ENCODE measurements at regions not wholly inside any gene's neighbourhood (a gene's known extent, or its start where the extent isn't known, plus 50 kb on each side); places are given as distances from the start of the nearest gene placed in this dataset.

- TF ChIP-seq CTCF (IDR thresholded peaks at IDR 0.05 in 2 of 3, conservative IDR thresholded peaks at IDR 0.05 in 1 of 3; ENCODE audit: borderline replicate concordance in 1 of 3, insufficient read depth in 1 of 3, low read depth in 2 of 3, low read length in 2 of 3) (no peak), POLR2AphosphoS5 (IDR thresholded peaks at IDR 0.05; ENCODE audit: low read depth, low read length) (no peak), POLR2A (IDR thresholded peaks at IDR 0.05; ENCODE audit: borderline replicate concordance, extremely low read depth, insufficient read depth, insufficient read length) (no peak), EZH2 (IDR thresholded peaks at IDR 0.05) (no peak), CBX3 (IDR thresholded peaks at IDR 0.05; ENCODE audit: low read depth) (no peak), ZNF274 (IDR thresholded peaks at IDR 0.05; ENCODE audit: low read depth, low read length) (no peak), RAD21 (IDR thresholded peaks at IDR 0.05; ENCODE audit: low read depth) (no peak), JUND (IDR thresholded peaks at IDR 0.05) (no peak), SP1 (IDR thresholded peaks at IDR 0.05; ENCODE audit: low read depth) (no peak), EZH2phosphoT487 (IDR thresholded peaks at IDR 0.05; ENCODE audit: borderline replicate concordance) (no peak)
- TF ChIP-seq, protein P1, sequence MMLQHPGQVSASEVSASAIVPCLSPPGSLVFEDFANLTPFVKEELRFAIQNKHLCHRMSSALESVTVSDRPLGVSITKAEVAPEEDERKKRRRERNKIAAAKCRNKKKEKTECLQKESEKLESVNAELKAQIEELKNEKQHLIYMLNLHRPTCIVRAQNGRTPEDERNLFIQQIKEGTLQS (IDR thresholded peaks at IDR 0.05), result no peak
- TF ChIP-seq, protein P2, sequence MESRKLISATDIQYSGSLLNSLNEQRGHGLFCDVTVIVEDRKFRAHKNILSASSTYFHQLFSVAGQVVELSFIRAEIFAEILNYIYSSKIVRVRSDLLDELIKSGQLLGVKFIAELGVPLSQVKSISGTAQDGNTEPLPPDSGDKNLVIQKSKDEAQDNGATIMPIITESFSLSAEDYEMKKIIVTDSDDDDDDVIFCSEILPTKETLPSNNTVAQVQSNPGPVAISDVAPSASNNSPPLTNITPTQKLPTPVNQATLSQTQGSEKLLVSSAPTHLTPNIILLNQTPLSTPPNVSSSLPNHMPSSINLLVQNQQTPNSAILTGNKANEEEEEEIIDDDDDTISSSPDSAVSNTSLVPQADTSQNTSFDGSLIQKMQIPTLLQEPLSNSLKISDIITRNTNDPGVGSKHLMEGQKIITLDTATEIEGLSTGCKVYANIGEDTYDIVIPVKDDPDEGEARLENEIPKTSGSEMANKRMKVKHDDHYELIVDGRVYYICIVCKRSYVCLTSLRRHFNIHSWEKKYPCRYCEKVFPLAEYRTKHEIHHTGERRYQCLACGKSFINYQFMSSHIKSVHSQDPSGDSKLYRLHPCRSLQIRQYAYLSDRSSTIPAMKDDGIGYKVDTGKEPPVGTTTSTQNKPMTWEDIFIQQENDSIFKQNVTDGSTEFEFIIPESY (IDR thresholded peaks at IDR 0.05; ENCODE audit: extremely low read depth, insufficient replicate concordance, low read length), result no peak
- TF ChIP-seq, protein P3, sequence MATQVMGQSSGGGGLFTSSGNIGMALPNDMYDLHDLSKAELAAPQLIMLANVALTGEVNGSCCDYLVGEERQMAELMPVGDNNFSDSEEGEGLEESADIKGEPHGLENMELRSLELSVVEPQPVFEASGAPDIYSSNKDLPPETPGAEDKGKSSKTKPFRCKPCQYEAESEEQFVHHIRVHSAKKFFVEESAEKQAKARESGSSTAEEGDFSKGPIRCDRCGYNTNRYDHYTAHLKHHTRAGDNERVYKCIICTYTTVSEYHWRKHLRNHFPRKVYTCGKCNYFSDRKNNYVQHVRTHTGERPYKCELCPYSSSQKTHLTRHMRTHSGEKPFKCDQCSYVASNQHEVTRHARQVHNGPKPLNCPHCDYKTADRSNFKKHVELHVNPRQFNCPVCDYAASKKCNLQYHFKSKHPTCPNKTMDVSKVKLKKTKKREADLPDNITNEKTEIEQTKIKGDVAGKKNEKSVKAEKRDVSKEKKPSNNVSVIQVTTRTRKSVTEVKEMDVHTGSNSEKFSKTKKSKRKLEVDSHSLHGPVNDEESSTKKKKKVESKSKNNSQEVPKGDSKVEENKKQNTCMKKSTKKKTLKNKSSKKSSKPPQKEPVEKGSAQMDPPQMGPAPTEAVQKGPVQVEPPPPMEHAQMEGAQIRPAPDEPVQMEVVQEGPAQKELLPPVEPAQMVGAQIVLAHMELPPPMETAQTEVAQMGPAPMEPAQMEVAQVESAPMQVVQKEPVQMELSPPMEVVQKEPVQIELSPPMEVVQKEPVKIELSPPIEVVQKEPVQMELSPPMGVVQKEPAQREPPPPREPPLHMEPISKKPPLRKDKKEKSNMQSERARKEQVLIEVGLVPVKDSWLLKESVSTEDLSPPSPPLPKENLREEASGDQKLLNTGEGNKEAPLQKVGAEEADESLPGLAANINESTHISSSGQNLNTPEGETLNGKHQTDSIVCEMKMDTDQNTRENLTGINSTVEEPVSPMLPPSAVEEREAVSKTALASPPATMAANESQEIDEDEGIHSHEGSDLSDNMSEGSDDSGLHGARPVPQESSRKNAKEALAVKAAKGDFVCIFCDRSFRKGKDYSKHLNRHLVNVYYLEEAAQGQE (IDR thresholded peaks at IDR 0.05; ENCODE audit: low read depth), result no peak
Observed at GRCh38 chr2:211127501-211127900, 571.1 kb downstream of the CPS1 start.

Data from HCT116 (cell line).